Stimulated activated naive CD4-positive, alpha-beta T cell (primary cell): ENCODE measurements at regions not wholly inside any gene's neighbourhood (a gene's known extent, or its start where the extent isn't known, plus 50 kb on each side); places are given as distances from the start of the nearest gene placed in this dataset.
"Not testable (repeated sequence)": the region's sequence is repeated elsewhere in the genome, so short reads cannot be mapped to it uniquely, and the experiment has no call there.

Experiments used
- DNase-seq, 6 experiments: peaks; one replicate each; lab custom pipeline; 2025; lab: John Stamatoyannopoulos, UW

- DNase-seq, result no peak
Observed at GRCh38 chr9:103399535-103399934, 404.4 kb downstream of the CYLC2 start.

- no peak for DNase-seq
Observed at GRCh38 chr9:103407260-103407659, 412.1 kb downstream of the CYLC2 start.

GRCh38 chr9:103410059-103410458, 414.9 kb downstream of the CYLC2 start:
- no peak for DNase-seq

GRCh38 chr9:103427696-103428095, 432.6 kb downstream of the CYLC2 start:
- DNase-seq, result no peak

GRCh38 chr9:103430469-103430868, 435.3 kb downstream of the CYLC2 start:
- DNase-seq, result no peak

GRCh38 chr9:103431809-103432208, 436.7 kb downstream of the CYLC2 start:
- DNase-seq, result no peak

- no peak for DNase-seq
Observed at GRCh38 chr9:103444176-103444575, 449.0 kb downstream of the CYLC2 start.

GRCh38 chr9:103458826-103459225, 463.7 kb downstream of the CYLC2 start:
- no peak for DNase-seq

GRCh38 chr9:103471241-103471640, 476.1 kb downstream of the CYLC2 start:
- no peak for DNase-seq

GRCh38 chr9:103474156-103474555, 479.0 kb downstream of the CYLC2 start:
- no peak for DNase-seq

GRCh38 chr9:103483471-103484096, 488.5 kb downstream of the CYLC2 start:
- DNase-seq, result no peak

- no peak for DNase-seq
Observed at GRCh38 chr9:103485138-103485537, 490.0 kb downstream of the CYLC2 start.

- no peak for DNase-seq
Observed at GRCh38 chr9:103514767-103515166, 519.6 kb downstream of the CYLC2 start.

- no peak for DNase-seq
Observed at GRCh38 chr9:103522409-103522808, 527.3 kb downstream of the CYLC2 start.

- DNase-seq, result no peak
Observed at GRCh38 chr9:103530934-103531333, 535.8 kb downstream of the CYLC2 start.

- DNase-seq, result no peak
Observed at GRCh38 chr9:103533318-103533717, 538.2 kb downstream of the CYLC2 start.

GRCh38 chr9:103537426-103537825, 542.3 kb downstream of the CYLC2 start:
- no peak for DNase-seq

- no peak for DNase-seq
Observed at GRCh38 chr9:103545260-103545659, 548.8 kb upstream of the SMC2 start.

- no peak for DNase-seq
Observed at GRCh38 chr9:103552712-103553111, 541.4 kb upstream of the SMC2 start.

- DNase-seq, result no peak
Observed at GRCh38 chr9:103574056-103574455, 520.1 kb upstream of the SMC2 start.

- no peak for DNase-seq
Observed at GRCh38 chr9:103586721-103587120, 507.4 kb upstream of the SMC2 start.

- no peak for DNase-seq
Observed at GRCh38 chr9:103601287-103601686, 492.8 kb upstream of the SMC2 start.

- not testable (repeated sequence) for DNase-seq
Observed at GRCh38 chr9:103611950-103612349, 482.2 kb upstream of the SMC2 start.

GRCh38 chr9:103615994-103616393, 478.1 kb upstream of the SMC2 start:
- no peak for DNase-seq

- DNase-seq, result no peak
Observed at GRCh38 chr9:103617046-103617445, 477.1 kb upstream of the SMC2 start.
